Right ventricle myocardium superior (tissue), 1 donor: ENCODE measurements at regions not wholly inside any gene's neighbourhood (a gene's known extent, or its start where the extent isn't known, plus 50 kb on each side); places are given as distances from the start of the nearest gene placed in this dataset.

Source experiments
- ATAC-seq: fragments of 200-7000 bp; cut with Tn5 transposase; one replicate; pipeline ENCODE4 v1.9.1; 2020; ENCODE audit warnings: mild to moderate bottlenecking; ENCODE audit not compliant: poor library complexity
- DNase-seq: peaks from one replicate; pipeline ENCODE4 v3.0.0-alpha.2; 2020
- intact Hi-C: fragments of 100-400 bp; cut with DNase I; formaldehyde crosslinking; loops from one replicate; pipeline ENCODE4 v1.11.2; 2022
- donor health status: DM: no; HTN: yes; CAD: no; lungs with severe emphysema.

DNA sequence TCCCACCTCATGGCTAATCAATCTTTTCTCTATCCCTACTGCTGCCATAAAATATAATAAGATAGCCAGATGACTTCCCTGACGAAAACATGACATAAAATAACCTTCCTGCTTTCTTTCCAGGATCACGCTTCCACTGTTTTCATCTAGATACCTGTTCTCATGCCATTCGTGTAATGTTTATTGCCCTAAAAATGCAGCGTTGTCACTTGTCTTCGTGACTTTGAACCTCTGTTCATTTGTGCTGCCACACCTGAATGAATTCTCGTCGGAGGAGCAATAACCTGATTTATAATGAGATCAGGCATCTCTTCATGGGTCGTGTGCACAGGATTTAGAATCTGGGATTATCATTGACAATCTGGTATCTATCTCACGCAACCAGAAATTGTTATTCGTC lies 1401.9 kb downstream of the CDH11 start:
- intact Hi-C loops = no loop called here
- ATAC-seq = no peak
- no peak for DNase-seq

DNA sequence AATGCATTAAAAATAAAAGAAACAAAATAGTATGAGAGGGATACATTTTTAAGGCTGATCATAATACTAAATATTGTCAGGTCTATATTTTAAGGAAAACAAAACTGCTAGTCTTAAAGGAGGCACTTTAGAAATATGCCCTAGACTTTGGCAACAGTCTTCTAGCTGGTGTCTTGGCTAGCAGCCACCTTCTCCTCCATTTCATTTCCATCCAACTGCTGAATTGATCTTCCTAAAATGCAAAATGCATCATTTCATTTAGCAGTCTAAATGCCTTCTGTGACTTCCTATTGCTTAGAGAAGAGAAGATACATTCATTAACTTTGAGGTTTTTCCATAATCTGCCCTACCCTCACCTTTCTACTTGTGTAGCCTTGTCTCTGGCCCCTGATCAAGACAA lies 1404.1 kb downstream of the CDH11 start:
- DNase-seq = no peak
- no peak for ATAC-seq
- intact Hi-C loops = no loop called here

DNA sequence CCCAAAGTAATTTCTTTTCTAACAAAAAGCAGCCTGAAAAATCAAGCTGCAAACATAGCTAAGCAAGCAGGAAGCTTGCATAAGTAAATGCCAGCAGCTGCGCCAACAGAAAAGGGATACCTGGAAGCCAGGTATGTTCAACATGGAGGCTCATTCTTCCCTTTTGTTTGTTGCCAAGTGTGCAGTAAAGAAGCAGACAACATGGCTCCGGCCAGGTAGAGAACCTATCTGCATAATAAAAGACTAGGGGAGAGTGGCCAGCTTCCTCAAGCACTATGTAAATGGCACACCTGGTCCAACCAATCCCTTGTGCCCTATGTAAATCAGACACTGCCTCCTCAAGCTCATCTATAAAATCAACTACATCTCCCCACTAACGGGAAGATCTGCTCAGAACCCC lies 1407.0 kb downstream of the CDH11 start:
- intact Hi-C loops = no loop called here
- ATAC-seq = no peak
- DNase-seq = no peak

DNA sequence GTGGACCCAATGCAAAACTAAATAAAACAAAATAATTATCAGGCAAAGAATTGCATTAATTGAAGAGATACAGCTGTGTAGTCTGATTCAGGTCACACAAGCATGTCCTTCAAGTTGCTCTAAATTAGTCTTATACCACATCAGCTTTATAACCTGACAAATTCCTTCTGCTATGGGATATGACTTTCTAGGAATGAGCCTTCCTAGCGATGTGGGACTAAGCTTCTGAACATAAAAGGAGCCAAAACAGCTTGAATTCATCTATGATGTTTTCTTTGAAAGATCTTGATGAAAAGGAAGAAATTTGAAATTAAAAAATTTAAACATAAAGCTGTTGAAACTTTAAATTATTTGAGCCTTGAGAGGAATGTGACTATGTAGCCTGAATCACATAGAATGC lies 1409.1 kb downstream of the CDH11 start:
- DNase-seq (no peak), ATAC-seq (no peak)
- intact Hi-C loops = no loop called here

DNA sequence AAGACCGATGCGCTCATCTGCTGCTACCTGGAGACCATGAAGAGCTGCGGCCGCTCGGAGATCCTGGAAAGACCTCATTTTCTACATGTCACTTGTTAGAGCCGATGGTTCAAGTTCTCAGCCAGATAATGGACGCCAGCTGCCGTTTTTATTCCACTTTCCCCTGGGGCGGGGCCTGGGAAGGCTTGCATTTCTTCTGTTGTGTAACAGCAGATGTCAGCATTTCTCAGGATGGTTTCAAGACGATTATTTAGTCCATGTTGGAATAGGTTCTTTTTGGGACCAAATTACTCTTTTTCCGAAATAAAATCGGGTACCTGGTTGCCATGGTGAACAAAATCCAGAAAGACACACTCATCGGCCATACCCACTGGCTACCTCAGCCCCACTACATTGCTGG lies 1418.3 kb downstream of the CDH11 start:
- intact Hi-C loops = no loop called here
- DNase-seq = no peak

DNA sequence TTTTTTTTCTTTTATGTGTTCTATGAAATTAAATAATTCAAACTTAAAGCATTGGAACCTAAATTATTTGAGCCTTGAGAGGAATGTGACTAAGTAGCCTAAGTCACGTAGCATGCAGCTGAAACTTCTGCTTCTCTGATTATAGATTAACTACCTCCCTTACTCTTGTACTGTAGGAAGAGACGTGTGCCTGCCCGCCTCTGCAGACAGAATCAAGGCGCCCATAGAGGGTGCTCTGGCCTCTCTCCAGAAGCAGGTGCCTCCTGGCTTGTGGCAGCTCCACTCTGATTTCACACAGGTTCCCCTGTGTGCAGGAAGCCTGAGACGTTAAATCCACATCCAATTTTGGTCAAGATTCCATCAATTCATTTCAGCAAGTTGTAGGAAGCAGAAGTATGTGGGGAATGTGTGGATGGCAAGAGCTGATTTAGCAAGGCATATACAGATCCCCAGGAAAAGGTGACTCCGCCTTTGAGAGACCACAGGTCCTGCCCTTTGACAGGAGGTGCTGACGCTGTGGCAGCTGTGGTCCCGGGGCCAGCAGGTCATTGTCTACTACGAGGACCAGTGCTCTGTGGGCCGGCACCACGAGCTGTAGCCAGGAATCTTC lies 1418.8 kb downstream of the CDH11 start:
- no peak for ATAC-seq
- no peak for DNase-seq
- intact Hi-C loops = no loop called here

More for the DNA sequence above, 1418.3 kb downstream of the CDH11 start:
- ATAC-seq = no peak

DNA sequence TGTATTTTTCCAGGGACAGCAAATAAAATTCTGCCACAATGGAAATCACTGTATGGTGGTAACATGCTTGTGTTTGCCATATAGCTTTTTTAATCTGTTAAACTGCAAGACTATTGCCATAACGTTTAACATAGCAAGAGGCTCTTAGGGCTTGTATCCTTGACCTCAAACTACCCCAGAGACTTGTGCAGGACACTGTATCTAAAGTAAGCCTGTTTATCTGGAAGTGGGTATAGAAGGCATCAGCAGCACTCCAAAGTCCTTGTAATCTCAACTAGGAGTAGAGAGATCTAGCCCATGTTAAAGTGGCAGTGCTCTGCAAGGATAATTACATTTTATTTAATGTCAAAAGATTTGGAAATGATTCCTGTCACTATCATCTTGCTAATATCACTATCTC lies 1424.1 kb downstream of the CDH11 start:
- no peak for DNase-seq
- no peak for ATAC-seq
- intact Hi-C loops = no loop called here

DNA sequence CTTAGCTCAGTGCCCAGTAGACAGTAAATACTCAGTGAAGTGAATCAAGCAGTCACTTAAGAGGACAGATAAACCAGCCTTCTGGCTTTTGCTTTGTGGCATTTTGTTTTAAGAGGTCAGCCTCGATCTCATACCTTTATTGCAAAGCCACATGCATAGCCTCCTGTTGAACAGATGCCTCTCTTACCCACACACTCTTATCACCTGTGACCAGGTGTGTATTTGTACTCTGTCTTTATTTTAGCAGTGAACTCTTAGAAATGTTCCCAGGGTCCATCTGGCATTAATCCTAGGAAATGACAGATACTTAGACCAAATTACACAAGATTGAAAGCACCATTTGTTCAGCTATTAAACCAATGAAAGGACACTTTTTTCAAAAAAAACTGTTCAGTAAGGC lies 1426.5 kb downstream of the CDH11 start:
- DNase-seq (no peak), ATAC-seq (no peak)
- intact Hi-C loops = no loop called here

DNA sequence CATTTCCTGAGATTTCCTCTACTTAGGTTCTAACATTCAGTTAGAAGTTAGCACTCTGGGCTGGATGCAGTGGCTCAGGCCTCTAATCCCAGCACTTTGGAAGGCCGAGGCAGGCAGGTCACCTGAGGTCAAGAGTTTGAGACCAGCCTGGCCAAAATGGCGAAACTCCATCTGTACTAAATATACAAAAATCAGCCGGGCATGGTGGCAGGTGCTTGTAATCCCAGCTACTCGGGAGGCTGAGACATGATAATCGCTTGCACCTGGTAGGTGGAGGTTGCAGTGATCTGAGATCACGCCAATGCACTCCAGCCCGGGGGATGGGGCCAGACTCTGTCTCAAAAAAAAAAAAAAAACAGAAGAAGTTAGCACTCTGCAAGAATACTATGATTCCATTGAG lies 1430.9 kb downstream of the CDH11 start:
- intact Hi-C loops = no loop called here
- no peak for ATAC-seq
- no peak for DNase-seq

DNA sequence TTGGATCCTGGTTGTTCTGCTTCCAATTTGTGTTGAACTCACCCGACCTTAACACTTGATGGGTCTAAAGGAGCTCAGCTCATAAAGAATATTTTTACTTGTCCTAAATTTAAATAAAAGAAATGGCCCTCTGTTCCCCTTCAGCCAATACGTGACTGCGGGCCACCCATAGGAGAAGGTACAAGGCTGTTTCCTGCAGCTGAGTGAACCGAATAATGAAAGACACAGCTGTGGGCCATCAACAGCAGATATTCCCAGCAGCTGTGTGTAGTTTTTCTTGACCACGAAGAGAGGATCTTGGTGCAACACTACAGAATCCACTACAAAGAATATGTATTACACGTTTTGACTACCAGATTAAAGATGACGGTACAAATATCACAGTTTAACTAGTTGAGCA lies 1431.6 kb downstream of the CDH11 start:
- ATAC-seq = no peak
- no peak for DNase-seq
- intact Hi-C loops = no loop called here

DNA sequence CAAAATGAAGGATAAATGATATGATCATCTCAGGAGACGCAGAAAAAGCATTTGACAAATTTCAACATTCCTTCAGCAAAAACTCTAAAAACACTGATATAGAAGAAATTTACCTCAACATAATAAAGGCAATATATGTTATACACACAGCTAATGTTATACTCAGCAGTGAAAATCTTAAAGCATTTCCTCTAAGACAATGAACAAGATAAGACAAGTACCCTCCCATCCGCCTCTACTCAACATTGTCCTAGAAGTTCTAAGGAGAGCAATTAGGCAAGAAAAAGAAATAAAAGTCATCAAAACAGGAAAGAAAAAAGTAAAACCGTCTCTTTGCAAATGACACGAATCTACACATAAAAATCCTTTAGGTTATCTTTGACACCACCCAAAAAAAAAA lies 1432.8 kb downstream of the CDH11 start:
- intact Hi-C loops = no loop called here
- ATAC-seq = no peak
- DNase-seq = no peak

DNA sequence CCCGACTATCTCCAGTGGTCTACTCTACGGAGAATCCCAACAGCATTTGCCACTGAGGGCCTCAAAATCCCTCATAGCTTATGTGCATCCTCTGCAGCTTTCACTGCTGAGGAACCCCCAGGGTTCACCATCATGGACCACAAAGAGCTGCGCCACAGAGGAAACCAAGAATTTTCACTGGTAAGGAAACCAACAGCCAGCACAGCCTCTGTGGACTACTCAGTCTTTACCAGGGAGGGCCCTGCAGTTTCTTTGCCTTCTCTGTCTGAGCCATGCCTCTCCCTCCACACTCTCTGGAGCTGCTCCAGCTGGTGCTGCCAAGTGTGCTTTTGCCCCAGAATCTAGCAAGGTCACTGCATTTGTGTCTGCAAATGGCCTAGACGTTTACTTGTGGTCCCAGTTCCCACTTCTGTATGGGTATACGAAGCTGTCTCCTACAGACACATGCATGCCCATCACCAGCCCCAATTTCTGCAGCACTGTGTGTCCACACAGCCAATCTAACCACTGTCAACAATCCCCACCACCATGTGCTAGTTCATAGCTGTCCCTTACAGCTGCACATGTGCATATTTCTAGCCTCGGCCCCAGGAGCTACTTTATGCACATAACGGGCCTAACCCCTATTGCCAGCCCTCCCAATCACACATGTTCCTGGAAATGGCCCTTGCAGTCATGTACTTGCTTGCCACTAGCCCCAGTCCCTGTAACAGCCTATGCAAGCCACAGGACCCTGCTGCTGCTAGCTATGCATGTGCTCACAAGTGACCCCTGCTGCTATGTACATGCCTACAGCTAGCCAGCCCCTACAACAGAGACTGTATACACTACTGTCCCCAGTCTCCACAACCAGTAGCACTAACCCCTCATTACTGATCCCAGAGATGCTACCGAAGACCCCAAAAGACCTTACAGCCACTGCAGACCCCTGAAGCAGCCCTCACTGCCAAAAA lies 1437.4 kb downstream of the CDH11 start:
- intact Hi-C loops = no loop called here
- ATAC-seq (no peak), DNase-seq (no peak)

DNA sequence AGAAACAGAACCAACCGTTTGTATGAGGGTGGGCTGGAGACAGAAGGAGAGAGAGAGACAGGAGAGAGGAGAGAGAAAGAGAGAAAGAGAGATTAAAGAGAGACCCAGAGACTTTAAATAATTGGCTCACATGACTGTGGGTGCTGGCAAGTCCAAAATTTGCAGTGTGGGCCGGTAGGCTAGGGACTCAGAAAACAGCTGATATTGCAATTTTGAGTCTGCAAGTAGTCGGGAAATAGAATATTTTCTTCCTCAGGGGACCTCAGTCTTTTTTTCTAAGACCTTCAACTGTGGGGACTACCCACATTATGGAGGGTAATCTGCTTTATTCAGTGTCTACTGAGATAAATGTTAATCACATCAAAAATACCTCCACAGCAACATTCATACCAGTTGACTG lies 1439.0 kb downstream of the CDH11 start:
- intact Hi-C loops = no loop called here
- ATAC-seq (no peak), DNase-seq (no peak)

DNA sequence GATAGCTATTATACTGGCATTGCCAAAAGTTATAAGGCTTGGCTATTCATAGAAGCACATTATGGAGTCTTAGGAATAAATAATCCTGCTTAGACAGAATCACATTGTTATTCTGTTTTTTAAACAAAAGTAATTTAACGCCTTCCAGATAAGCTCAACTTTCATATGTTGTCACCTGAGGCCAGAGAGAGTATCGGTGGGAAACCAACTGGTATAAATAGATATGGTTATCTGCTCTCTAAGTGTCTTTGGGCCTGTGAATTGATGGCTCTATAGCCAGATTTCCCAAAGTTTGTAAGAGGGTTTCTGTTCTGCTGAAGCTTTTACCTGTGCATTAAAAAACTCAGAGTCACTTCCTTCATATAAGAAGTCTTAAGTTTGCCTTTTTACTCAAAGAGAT lies 1449.4 kb downstream of the CDH11 start:
- intact Hi-C loops = no loop called here
- no peak for DNase-seq
- no peak for ATAC-seq

DNA sequence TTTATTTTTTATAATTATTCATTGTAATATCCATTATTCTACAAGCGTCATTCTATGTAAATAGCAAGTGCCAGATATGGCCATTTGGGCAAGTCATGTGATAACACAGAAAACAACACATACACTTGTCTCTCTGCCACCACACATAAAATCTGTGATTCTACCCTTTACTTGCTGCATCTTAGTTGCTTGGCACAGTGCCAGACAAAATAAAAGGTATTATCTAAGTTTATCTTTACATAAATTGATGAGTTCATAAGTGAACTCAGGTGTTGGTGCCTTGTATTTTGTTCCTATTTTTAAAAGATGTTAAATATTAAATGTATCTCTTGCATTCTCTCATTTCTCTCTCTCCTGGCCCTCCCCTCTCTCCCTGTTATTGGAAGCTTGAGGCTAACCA lies 1458.7 kb downstream of the CDH11 start:
- intact Hi-C loops = no loop called here
- ATAC-seq (no peak), DNase-seq (no peak)

DNA sequence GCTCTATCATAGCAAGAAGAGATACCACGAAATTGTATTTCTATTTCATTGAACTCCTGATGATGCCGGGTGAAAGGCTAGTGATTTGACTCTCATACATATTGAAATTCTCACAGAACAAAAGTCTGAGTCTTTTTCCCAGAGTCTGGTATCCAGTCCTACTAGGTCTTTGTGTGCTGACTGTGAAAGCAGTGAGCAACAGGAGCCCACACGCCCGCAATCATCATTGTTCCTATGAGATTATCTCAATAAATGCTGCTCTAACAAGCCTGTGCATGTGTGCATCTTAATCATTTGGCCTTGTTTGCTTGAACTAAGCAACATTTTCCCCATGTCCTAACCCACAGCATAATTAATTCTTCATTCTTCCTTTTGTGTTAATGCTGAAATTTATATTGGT lies 1466.0 kb downstream of the CDH11 start:
- DNase-seq = no peak
- ATAC-seq = no peak
- intact Hi-C loops = no loop called here

DNA sequence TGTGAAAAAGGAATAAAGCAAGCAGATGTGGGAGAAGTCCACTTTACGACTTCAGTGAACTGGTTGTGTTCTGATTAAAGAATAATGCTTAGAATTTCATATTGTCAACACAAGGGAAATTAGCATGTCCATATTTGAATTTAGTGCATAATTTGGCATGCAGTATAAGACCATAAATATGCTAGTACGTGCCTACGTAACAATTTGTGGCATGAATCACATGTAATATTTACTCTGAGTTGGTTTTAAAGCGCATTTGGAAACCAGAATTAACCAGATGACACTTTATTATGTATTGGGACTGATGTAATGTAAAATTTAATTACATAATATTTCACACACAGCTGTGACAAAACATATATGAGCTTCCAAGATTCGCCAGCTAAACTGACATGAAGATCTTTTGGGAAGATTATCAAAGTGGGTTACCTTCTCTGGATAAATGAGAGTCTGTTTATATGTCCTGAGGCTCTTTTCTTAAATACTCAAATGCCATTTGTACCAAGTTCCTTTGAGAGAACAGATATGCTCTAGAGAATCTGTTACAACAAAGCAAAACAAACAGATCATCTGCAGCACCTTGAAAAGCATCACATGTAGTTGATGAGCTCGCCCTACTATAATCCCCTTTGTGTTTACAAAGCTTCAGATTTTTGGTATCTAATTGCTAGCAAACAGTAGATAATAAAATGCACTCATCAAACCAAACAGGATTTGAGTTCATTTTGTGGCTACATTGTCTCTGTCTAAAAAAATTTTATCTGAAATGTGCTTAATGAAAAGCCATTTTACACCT lies 1468.6 kb downstream of the CDH11 start:
- ATAC-seq (no peak), DNase-seq (no peak)
- intact Hi-C loops = no loop called here

DNA sequence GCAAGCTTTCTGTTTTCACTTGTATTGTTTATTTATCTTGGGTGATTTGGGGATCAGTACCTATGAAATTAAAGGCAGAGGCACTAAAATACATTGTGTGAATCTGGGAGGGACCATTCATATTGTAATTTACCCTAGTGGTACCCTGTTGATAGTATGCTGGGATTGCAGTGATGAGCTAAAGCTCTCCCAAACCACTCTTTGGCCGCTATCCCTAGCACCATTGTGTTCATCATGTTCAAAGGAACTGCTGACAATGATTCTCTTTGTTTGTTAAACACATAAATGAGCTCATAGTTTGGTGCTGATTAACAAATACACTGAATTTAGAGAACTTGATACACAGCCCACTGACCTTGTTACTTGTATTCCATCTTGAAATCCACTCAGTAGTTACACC lies 1469.8 kb downstream of the CDH11 start:
- ATAC-seq = no peak
- no peak for DNase-seq
- intact Hi-C loops = no loop called here

DNA sequence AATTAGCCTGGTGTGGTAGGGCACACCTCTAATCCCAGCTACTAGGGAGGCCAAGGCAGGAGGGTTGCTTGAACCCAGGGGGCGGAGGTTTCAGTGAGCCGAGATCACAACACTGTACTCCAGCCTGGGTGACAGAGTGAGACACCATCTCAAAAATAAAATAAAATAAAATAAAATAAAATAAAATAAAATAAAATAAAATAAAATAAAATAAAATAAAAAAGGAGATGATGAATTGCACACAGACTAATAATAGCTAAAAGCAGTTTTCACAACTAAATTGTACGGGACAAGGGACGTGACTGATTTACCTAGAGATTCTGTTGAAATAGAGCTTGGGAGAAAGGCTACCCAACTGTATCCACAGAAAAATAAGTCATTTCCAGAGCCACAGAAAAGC lies 1471.3 kb downstream of the CDH11 start:
- intact Hi-C loops = no loop called here
- ATAC-seq (no peak), DNase-seq (no peak)
